Cardiac muscle cell (in vitro differentiated cells and primary cell): ENCODE measurements at regions not wholly inside any gene's neighbourhood (a gene's known extent, or its start where the extent isn't known, plus 50 kb on each side); places are given as distances from the start of the nearest gene placed in this dataset.

Experiments
- DNase-seq, 2 donors: peaks; one replicate each; pipeline versions ENCODE4 v3.0.0 to v3.0.0-alpha.2; 2010 to 2017; ENCODE audit warnings: low read depth in 1 of 2, low spot score in 1 of 2
- H3K27ac ChIP-seq: fragments of 200-600 bp; sonication (generic); 2 replicates; pipeline ENCODE4 v1.5.1; 2016
- H3K27me3 ChIP-seq: fragments of 200-600 bp; sonication (generic); 2 replicates; pipeline ENCODE4 v1.6.0; 2016; ENCODE audit warnings: control low read depth
- H3K36me3 ChIP-seq: fragments of 200-600 bp; sonication (generic); 2 replicates; pipeline ENCODE4 v1.5.1; 2016; ENCODE audit warnings: control low read depth
- H3K4me1 ChIP-seq: fragments of 200-600 bp; sonication (generic); 2 replicates; pipeline ENCODE4 v1.8.1; 2017; ENCODE audit warnings: low read depth, mild to moderate bottlenecking, mixed run types
- H3K4me3 ChIP-seq: fragments of 200-600 bp; sonication (generic); 2 replicates; pipeline ENCODE4 v1.5.1; 2016; ENCODE audit warnings: mild to moderate bottlenecking
- H3K9me3 ChIP-seq: fragments of 200-600 bp; sonication (generic); 2 replicates; pipeline ENCODE4 v1.5.1; 2017; ENCODE audit warnings: low read depth, mild to moderate bottlenecking, control low read depth
- TF ChIP-seq, protein P1 (sequence below): IDR thresholded peaks from 2 replicates; pipeline ENCODE4 v1.5.1; 2012; ENCODE audit warnings: low read depth, mild to moderate bottlenecking, low read length

DNA sequence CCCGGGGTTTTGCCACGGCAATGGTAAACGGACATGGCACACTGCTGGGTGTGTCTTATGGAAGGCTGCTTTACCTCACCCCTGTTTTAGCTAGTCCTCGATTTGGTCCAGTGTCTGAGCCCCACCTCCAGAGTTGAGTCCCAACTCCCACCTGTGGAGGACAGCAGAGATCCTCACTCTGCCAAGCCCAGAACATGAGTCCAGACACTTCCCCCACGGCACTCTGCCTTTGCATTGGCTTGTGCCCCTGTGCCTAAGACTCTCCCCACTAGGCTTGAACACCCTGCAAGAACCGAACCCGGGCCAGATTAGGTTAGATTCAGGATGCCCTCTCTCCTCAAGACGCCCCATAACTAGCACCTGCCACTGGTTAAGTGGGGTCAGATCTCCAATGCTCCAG lies 59.8 kb upstream of the C14orf180 start:
- no peak overlapping the region for H3K27ac ChIP-seq
- no peak overlapping the region for H3K4me3 ChIP-seq
- DNase-seq, result no peak
- TF ChIP-seq, protein P1, sequence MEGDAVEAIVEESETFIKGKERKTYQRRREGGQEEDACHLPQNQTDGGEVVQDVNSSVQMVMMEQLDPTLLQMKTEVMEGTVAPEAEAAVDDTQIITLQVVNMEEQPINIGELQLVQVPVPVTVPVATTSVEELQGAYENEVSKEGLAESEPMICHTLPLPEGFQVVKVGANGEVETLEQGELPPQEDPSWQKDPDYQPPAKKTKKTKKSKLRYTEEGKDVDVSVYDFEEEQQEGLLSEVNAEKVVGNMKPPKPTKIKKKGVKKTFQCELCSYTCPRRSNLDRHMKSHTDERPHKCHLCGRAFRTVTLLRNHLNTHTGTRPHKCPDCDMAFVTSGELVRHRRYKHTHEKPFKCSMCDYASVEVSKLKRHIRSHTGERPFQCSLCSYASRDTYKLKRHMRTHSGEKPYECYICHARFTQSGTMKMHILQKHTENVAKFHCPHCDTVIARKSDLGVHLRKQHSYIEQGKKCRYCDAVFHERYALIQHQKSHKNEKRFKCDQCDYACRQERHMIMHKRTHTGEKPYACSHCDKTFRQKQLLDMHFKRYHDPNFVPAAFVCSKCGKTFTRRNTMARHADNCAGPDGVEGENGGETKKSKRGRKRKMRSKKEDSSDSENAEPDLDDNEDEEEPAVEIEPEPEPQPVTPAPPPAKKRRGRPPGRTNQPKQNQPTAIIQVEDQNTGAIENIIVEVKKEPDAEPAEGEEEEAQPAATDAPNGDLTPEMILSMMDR, result no peak
- H3K4me1 ChIP-seq, result peaks cover 12% of the 10 kb centered on the region
- no peaks in the 10 kb centered on the region for H3K27me3 ChIP-seq
- H3K9me3 ChIP-seq, result no peaks in the 10 kb centered on the region
- H3K36me3 ChIP-seq, result no peaks in the 10 kb centered on the region

- H3K9me3 ChIP-seq, result no peaks in the 10 kb centered on the region
- no peak for DNase-seq
- no peaks in the 10 kb centered on the region for H3K36me3 ChIP-seq
- H3K27me3 ChIP-seq, result no peaks in the 10 kb centered on the region
- peaks cover 12% of the 10 kb centered on the region for H3K4me1 ChIP-seq
- H3K4me3 ChIP-seq, result no peak overlapping the region
- no peak overlapping the region for H3K27ac ChIP-seq
- TF ChIP-seq, protein P1, result no peak
Measured at GRCh38 chr14:104520620-104521410, 58.7 kb upstream of the C14orf180 start.

GRCh38 chr14:104521816-104522745 lies 57.5 kb upstream of the C14orf180 start:
- Histone ChIP-seq H3K4me1 (peaks cover 12% of the 10 kb centered on the region), H3K9me3 (no peaks in the 10 kb centered on the region), H3K4me3 (no peak overlapping the region), H3K36me3 (no peaks in the 10 kb centered on the region), H3K27me3 (no peaks in the 10 kb centered on the region), H3K27ac (no peak overlapping the region)
- DNase-seq, result no peak
- TF ChIP-seq, protein P1, result no peak

GRCh38 chr14:104522926-104523545 lies 56.5 kb upstream of the C14orf180 start:
- Histone ChIP-seq H3K9me3 (no peaks in the 10 kb centered on the region), H3K27me3 (no peaks in the 10 kb centered on the region), H3K4me3 (no peak overlapping the region), H3K4me1 (peaks cover 12% of the 10 kb centered on the region), H3K27ac (no peak overlapping the region), H3K36me3 (no peaks in the 10 kb centered on the region)
- TF ChIP-seq, protein P1, result no peak
- DNase-seq, result no peak

DNA sequence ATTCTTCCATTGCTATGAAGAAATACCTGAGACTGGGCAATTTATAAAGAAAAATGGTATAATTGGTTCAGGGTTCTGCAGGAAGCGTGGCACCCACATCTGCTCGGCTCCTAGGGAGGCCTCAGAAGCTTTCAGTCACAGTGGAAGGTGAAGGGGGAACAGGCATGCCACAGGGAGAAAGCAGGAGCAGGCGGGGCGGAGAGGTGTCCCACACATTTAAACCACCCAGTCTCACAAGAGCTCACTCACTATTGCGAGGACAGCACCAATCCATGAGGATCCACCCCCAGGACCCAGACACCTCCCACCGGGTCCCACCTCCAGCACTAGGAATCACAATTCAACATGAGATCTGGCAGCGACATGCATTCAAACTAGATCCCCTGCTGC lies 56.0 kb upstream of the C14orf180 start:
- no peaks in the 10 kb centered on the region for H3K36me3 ChIP-seq
- no peak overlapping the region for H3K4me3 ChIP-seq
- H3K4me1 ChIP-seq, result peaks cover 10% of the 10 kb centered on the region
- no peaks in the 10 kb centered on the region for H3K9me3 ChIP-seq
- TF ChIP-seq, protein P1, result no peak
- no peaks in the 10 kb centered on the region for H3K27me3 ChIP-seq
- no peak for DNase-seq
- H3K27ac ChIP-seq, result no peak overlapping the region
